Thyroid gland (tissue), 4 donors: ENCODE measurements at regions not wholly inside any gene's neighbourhood (a gene's known extent, or its start where the extent isn't known, plus 50 kb on each side); places are given as distances from the start of the nearest gene placed in this dataset.

Experiments used
- CTCF ChIP-seq, 6 experiments: fragments of 200-600 bp in 3 of 6; fragments of 450-650 bp in 3 of 6; sonication (generic) in 3 of 6; IDR thresholded peaks; one replicate each; pipeline ENCODE4 v1.5.1; 2016 to 2019; ENCODE audit warnings: antibody characterized with exemption in 6 of 6, mild to moderate bottlenecking in 2 of 6, inconsistent platforms in 1 of 6, moderate library complexity in 1 of 6
- POLR2A ChIP-seq, 2 donors: fragments of 450-650 bp; IDR thresholded peaks; one replicate each; pipeline ENCODE4 v1.6.1; 2017; ENCODE audit warnings: antibody characterized with exemption in 2 of 2, mild to moderate bottlenecking in 2 of 2, moderate library complexity in 1 of 2

GRCh38 chr6:97645757-97646156 is 362.7 kb upstream of the MMS22L start:
- no peak for TF ChIP-seq POLR2A (IDR thresholded peaks at IDR 0.05)
- no peak for TF ChIP-seq CTCF (IDR thresholded peaks at IDR 0.05)
